Chondrocyte (in vitro differentiated cells): ENCODE measurements at regions not wholly inside any gene's neighbourhood (a gene's known extent, or its start where the extent isn't known, plus 50 kb on each side); places are given as distances from the start of the nearest gene placed in this dataset.

Source experiments
- DNase-seq: peaks from one replicate; pipeline ENCODE4 v3.0.0; 2021; ENCODE audit warnings: mixed read lengths, low spot score
- H3K27ac Mint-ChIP-seq: one replicate; pipeline ENCODE4 v1.8.0; 2021; ENCODE audit warnings: mild to moderate bottlenecking, moderate library complexity, mixed read lengths; ENCODE audit not compliant: unreplicated experiment
- H3K27me3 Mint-ChIP-seq: 2 replicates; pipeline ENCODE4 v1.8.0; 2021; ENCODE audit warnings: low read depth, mixed read lengths
- H3K36me3 Mint-ChIP-seq: 2 replicates; pipeline ENCODE4 v1.8.0; 2021; ENCODE audit warnings: low read depth, mixed read lengths
- H3K4me1 Mint-ChIP-seq: 2 replicates; pipeline ENCODE4 v1.8.0; 2021; ENCODE audit warnings: low read depth, mild to moderate bottlenecking, mixed read lengths
- H3K4me3 Mint-ChIP-seq: one replicate; pipeline ENCODE4 v1.8.0; 2021; ENCODE audit warnings: mild to moderate bottlenecking, moderate library complexity, mixed read lengths; ENCODE audit not compliant: unreplicated experiment
- H3K9me3 Mint-ChIP-seq: 2 replicates; pipeline ENCODE4 v1.8.0; 2021; ENCODE audit warnings: low read depth, mixed read lengths
- TF ChIP-seq, protein P1 (sequence below): fragments of 200-600 bp; sonication (generic); IDR thresholded peaks from 2 replicates; pipeline ENCODE4 v1.5.0; 2021; ENCODE audit warnings: antibody characterized with exemption, mild to moderate bottlenecking, moderate library complexity

- no peak for DNase-seq
- no peaks in the 10 kb centered on the region for H3K4me1 Mint-ChIP-seq
- H3K27me3 Mint-ChIP-seq: peaks cover 5% of the 10 kb centered on the region
- no peak overlapping the region for H3K4me3 Mint-ChIP-seq
- no peaks in the 10 kb centered on the region for H3K36me3 Mint-ChIP-seq
- TF ChIP-seq, protein P1, sequence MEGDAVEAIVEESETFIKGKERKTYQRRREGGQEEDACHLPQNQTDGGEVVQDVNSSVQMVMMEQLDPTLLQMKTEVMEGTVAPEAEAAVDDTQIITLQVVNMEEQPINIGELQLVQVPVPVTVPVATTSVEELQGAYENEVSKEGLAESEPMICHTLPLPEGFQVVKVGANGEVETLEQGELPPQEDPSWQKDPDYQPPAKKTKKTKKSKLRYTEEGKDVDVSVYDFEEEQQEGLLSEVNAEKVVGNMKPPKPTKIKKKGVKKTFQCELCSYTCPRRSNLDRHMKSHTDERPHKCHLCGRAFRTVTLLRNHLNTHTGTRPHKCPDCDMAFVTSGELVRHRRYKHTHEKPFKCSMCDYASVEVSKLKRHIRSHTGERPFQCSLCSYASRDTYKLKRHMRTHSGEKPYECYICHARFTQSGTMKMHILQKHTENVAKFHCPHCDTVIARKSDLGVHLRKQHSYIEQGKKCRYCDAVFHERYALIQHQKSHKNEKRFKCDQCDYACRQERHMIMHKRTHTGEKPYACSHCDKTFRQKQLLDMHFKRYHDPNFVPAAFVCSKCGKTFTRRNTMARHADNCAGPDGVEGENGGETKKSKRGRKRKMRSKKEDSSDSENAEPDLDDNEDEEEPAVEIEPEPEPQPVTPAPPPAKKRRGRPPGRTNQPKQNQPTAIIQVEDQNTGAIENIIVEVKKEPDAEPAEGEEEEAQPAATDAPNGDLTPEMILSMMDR: no peak
- H3K9me3 Mint-ChIP-seq: peaks cover 4% of the 10 kb centered on the region
- H3K27ac Mint-ChIP-seq: no peak overlapping the region
Measured at GRCh38 chr20:43376831-43377230, 80.9 kb upstream of the SRSF6 start.

DNA sequence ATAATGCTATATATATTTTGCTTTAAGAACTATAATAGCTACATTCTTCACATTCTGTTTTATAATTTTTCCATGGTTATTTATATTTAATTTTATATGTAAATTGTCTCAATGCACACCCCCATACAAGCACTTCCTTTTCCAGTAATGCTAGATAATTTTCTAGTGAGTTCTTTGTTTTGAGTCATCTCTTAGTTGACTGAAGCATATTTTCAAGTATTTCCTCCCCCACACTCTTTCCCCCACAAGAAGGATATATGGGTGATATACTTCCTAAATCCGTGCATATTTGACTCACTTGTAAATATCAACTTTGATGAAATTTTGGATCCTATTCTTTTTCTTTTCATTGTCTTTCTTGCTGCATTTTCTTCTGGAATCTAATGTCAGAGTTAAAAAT is 82.1 kb upstream of the SRSF6 start:
- peaks cover 4% of the 10 kb centered on the region for H3K9me3 Mint-ChIP-seq
- H3K4me3 Mint-ChIP-seq: no peak overlapping the region
- no peaks in the 10 kb centered on the region for H3K36me3 Mint-ChIP-seq
- no peak for DNase-seq
- TF ChIP-seq, protein P1: no peak
- H3K27ac Mint-ChIP-seq: no peak overlapping the region
- no peaks in the 10 kb centered on the region for H3K4me1 Mint-ChIP-seq
- peaks cover 5% of the 10 kb centered on the region for H3K27me3 Mint-ChIP-seq

DNA sequence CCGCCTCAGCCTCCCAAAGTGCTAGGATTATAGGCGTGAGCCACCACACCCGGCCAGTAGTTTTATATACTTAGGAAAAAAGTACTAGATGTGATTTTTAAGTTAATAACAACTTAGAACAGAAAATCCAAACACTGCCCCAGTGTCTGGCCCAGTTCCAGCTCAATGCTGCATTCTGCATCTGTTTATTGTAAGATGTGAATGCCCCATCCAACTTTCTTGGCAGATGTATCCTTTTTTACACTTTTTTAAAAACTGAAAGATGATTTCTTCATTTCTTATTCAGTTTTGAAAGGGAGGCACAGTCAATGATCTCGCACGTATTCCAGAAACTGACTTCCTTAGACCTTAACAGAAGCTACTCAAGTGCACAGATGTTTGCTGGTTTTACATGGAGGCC is 85.6 kb upstream of the SRSF6 start:
- DNase-seq: no peak
- TF ChIP-seq, protein P1: no peak
- Mint-ChIP-seq H3K4me1 (no peaks in the 10 kb centered on the region), H3K4me3 (no peak overlapping the region), H3K27me3 (peaks cover 8% of the 10 kb centered on the region), H3K36me3 (no peaks in the 10 kb centered on the region), H3K9me3 (no peaks in the 10 kb centered on the region), H3K27ac (no peak overlapping the region)

DNA sequence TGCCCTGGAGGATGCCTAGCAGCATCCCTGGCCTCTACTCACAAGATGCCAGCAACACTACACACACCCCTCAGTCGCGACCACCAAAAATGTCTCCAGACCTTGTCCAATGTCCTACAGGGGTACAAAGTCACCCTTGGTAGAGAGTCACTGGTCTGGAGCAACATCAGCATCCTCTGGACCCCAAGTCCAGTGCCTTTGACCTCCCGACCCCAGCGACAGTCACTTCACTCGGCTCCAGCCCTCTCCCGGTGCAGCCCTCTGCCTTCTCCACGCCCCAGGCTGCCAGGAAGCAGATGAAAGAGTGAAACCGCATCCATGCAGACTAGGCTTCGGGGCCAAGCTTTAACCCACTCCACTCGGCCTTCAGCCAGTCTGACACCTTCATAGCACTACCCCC is 92.0 kb upstream of the SRSF6 start:
- H3K9me3 Mint-ChIP-seq: no peaks in the 10 kb centered on the region
- H3K27ac Mint-ChIP-seq: no peak overlapping the region
- peaks cover 3% of the 10 kb centered on the region for H3K27me3 Mint-ChIP-seq
- H3K4me3 Mint-ChIP-seq: no peak overlapping the region
- H3K36me3 Mint-ChIP-seq: no peaks in the 10 kb centered on the region
- no peaks in the 10 kb centered on the region for H3K4me1 Mint-ChIP-seq
- TF ChIP-seq, protein P1: no peak
- DNase-seq: no peak

DNA sequence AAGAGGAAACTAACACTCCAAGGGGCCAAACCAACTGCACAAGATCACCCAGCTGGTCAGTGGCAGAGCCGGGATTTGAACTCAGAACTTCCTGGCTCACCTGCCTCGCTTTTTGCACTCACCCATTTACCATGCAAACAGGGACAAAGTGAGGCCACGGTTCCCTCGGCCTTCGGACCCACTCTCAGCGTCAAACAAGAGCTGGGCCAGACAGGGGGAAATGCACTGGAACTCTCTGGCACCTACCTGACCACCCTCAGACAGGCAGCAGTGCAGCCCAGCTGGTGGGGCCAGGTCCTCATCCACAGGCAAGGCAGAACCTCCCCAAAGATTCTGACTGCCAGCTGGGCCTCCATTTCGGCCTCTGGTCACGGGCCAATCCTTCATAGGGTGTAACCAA is 93.7 kb upstream of the SRSF6 start:
- Mint-ChIP-seq H3K4me3 (no peak overlapping the region), H3K4me1 (no peaks in the 10 kb centered on the region), H3K36me3 (no peaks in the 10 kb centered on the region), H3K27ac (no peak overlapping the region), H3K9me3 (no peaks in the 10 kb centered on the region), H3K27me3 (peaks cover 3% of the 10 kb centered on the region)
- TF ChIP-seq, protein P1: no peak
- no peak for DNase-seq
